Fibroblast of lung (primary cell): ENCODE measurements at regions not wholly inside any gene's neighbourhood (a gene's known extent, or its start where the extent isn't known, plus 50 kb on each side); places are given as distances from the start of the nearest gene placed in this dataset.

Source experiments
- DNase-seq, 2 donors: peaks; one replicate each; pipeline versions ENCODE4 v3.0.0 to v3.0.0-alpha.2; 2010; ENCODE audit warnings: low read depth in 2 of 2
- H2AFZ ChIP-seq: 2 replicates; pipeline ENCODE4 v1.5.1; 2012; ENCODE audit warnings: low read length, control low read depth, inconsistent platforms
- H3K27ac ChIP-seq: 2 replicates; pipeline ENCODE4 v1.5.1; 2011; ENCODE audit warnings: low read length, control low read depth; ENCODE audit not compliant: insufficient read depth
- H3K27me3 ChIP-seq: 2 replicates; pipeline ENCODE4 v1.5.1; 2011; ENCODE audit warnings: mild to moderate bottlenecking, low read length; ENCODE audit not compliant: control insufficient read depth, insufficient read depth
- H3K36me3 ChIP-seq: 2 replicates; pipeline ENCODE4 v1.5.1; 2011; ENCODE audit warnings: low read length; ENCODE audit not compliant: control insufficient read depth, insufficient read depth
- H3K4me1 ChIP-seq: 2 replicates; pipeline ENCODE4 v1.5.1; 2011; ENCODE audit warnings: low read length; ENCODE audit not compliant: control insufficient read depth, insufficient read depth; ENCODE audit errors: extremely low read depth
- H3K4me2 ChIP-seq: 2 replicates; pipeline ENCODE4 v1.5.1; 2011; ENCODE audit warnings: low read length, control low read depth; ENCODE audit not compliant: insufficient read depth; ENCODE audit errors: extremely low read depth
- H3K4me3 ChIP-seq, 4 experiments: fragments of 200-600 bp in 1 of 4; sonication (generic) in 1 of 4; replicated peaks in 1 of 4; 2 replicates each; pipeline ENCODE4 v1.5.1; 2011 to 2016; ENCODE audit warnings: low read length in 4 of 4, low read depth in 3 of 4, mild to moderate bottlenecking in 3 of 4, control low read depth in 2 of 4, inconsistent platforms in 1 of 4, mixed read lengths in 1 of 4; ENCODE audit not compliant: insufficient read depth in 1 of 4; ENCODE audit errors: control extremely low read depth in 1 of 4
- H3K79me2 ChIP-seq: 2 replicates; pipeline ENCODE4 v1.5.1; 2012; ENCODE audit warnings: mild to moderate bottlenecking, low read length, inconsistent platforms; ENCODE audit not compliant: control insufficient read depth, insufficient read depth
- H3K9ac ChIP-seq: 2 replicates; pipeline ENCODE4 v1.5.1; 2011; ENCODE audit warnings: mild to moderate bottlenecking, low read length, control low read depth; ENCODE audit not compliant: insufficient read depth
- H3K9me3 ChIP-seq: 2 replicates; pipeline ENCODE4 v1.5.1; 2012; ENCODE audit warnings: low read depth, low read length; ENCODE audit not compliant: control insufficient read depth, insufficient read depth
- H4K20me1 ChIP-seq: 2 replicates; pipeline ENCODE4 v1.5.1; 2011; ENCODE audit warnings: low read length; ENCODE audit not compliant: control insufficient read depth, insufficient read depth; ENCODE audit errors: extremely low read depth
- CTCF ChIP-seq, 2 donors: IDR thresholded peaks in 1 of 2; conservative IDR thresholded peaks in 1 of 2; 1 replicate in 1 of 2; 2 replicates in 1 of 2; pipeline ENCODE4 v1.5.1; 2011 to 2012; ENCODE audit warnings: low read length in 2 of 2, control low read depth in 1 of 2, inconsistent platforms in 1 of 2, low read depth in 1 of 2, mild to moderate bottlenecking in 1 of 2
- EZH2 ChIP-seq: IDR thresholded peaks from 2 replicates; pipeline ENCODE4 v1.5.1; 2012; ENCODE audit warnings: low read length, control low read depth, mild to moderate bottlenecking; ENCODE audit errors: missing control alignments

GRCh38 chr22:49146511-49146910 is 681.2 kb downstream of the BRD1 start:
- Histone ChIP-seq H3K9me3 (no peaks in the 10 kb centered on the region), H3K36me3 (no peaks in the 10 kb centered on the region), H3K27ac (no peak overlapping the region), H3K27me3 (no peaks in the 10 kb centered on the region), H3K4me3 (no peak overlapping the region), H3K4me2 (no peak overlapping the region), H3K9ac (no peak overlapping the region), H3K4me1 (no peaks in the 10 kb centered on the region), H4K20me1 (no peaks in the 10 kb centered on the region), H3K79me2 (no peaks in the 10 kb centered on the region), H2AFZ (no peak overlapping the region)
- no peak for TF ChIP-seq CTCF (conservative IDR thresholded peaks at IDR 0.05 in 1 of 2, IDR thresholded peaks at IDR 0.05 in 1 of 2; ENCODE audit: low read depth in 1 of 2, low read length in 2 of 2)
- TF ChIP-seq EZH2 = no peak
- DNase-seq = no peak

GRCh38 chr22:49143812-49144211 is 683.9 kb downstream of the BRD1 start:
- no peak for TF ChIP-seq CTCF (conservative IDR thresholded peaks at IDR 0.05 in 1 of 2, IDR thresholded peaks at IDR 0.05 in 1 of 2; ENCODE audit: low read depth in 1 of 2, low read length in 2 of 2)
- TF ChIP-seq EZH2 = no peak
- DNase-seq = no peak
- Histone ChIP-seq H3K4me1 (no peaks in the 10 kb centered on the region), H3K36me3 (no peaks in the 10 kb centered on the region), H3K9ac (no peak overlapping the region), H3K4me3 (no peak overlapping the region), H4K20me1 (no peaks in the 10 kb centered on the region), H3K4me2 (no peak overlapping the region), H3K9me3 (no peaks in the 10 kb centered on the region), H2AFZ (no peak overlapping the region), H3K27me3 (no peaks in the 10 kb centered on the region), H3K79me2 (no peaks in the 10 kb centered on the region), H3K27ac (no peak overlapping the region)

- H3K27ac ChIP-seq = no peak overlapping the region
- no peaks in the 10 kb centered on the region for H4K20me1 ChIP-seq
- no peak overlapping the region for H3K4me2 ChIP-seq
- DNase-seq = no peak
- H3K27me3 ChIP-seq = no peaks in the 10 kb centered on the region
- TF ChIP-seq CTCF (conservative IDR thresholded peaks at IDR 0.05 in 1 of 2, IDR thresholded peaks at IDR 0.05 in 1 of 2; ENCODE audit: low read depth in 1 of 2, low read length in 2 of 2) (no peak), EZH2 (no peak)
- no peak overlapping the region for H2AFZ ChIP-seq
- H3K4me3 ChIP-seq = no peak overlapping the region
- H3K79me2 ChIP-seq = no peaks in the 10 kb centered on the region
- H3K4me1 ChIP-seq = no peaks in the 10 kb centered on the region
- H3K9ac ChIP-seq = no peak overlapping the region
- no peaks in the 10 kb centered on the region for H3K9me3 ChIP-seq
- no peaks in the 10 kb centered on the region for H3K36me3 ChIP-seq
These were observed 684.8 kb downstream of the BRD1 start for GRCh38 chr22:49142891-49143290.
